H1 (cell line): ENCODE measurements at regions not wholly inside any gene's neighbourhood (a gene's known extent, or its start where the extent isn't known, plus 50 kb on each side); places are given as distances from the start of the nearest gene placed in this dataset.

ENCODE experiments used
- KDM1A ChIP-seq: fragments of 200-600, 300-600 bp; sonication (generic); IDR thresholded peaks from 2 replicates; pipeline ENCODE4 v1.7.1; 2016; ENCODE audit warnings: mild to moderate bottlenecking, low read length, borderline replicate concordance

- no peak for TF ChIP-seq KDM1A
Observed at GRCh38 chr21:35484851-35485250, 435.7 kb upstream of the RUNX1 start (continued).
